HK-2 (cell line): ENCODE measurements at regions not wholly inside any gene's neighbourhood (a gene's known extent, or its start where the extent isn't known, plus 50 kb on each side); places are given as distances from the start of the nearest gene placed in this dataset.
A peak's percentile ranks its signal among the peaks of the same experiment; 100 is the strongest.
"Not testable (repeated sequence)": the region's sequence is repeated elsewhere in the genome, so short reads cannot be mapped to it uniquely, and the experiment has no call there.

ENCODE experiments used
- DNase-seq: peaks from one replicate; pipeline ENCODE4 v3.0.0-alpha.2; 2018; ENCODE audit not compliant: unreplicated experiment

GRCh38 chr17:18546514-18547398 is 70.2 kb downstream of the LGALS9C start:
- DNase-seq: not testable (repeated sequence)

GRCh38 chr17:18557086-18557485 is 80.5 kb downstream of the LGALS9C start:
- DNase-seq: not testable (repeated sequence)

GRCh38 chr17:18563381-18564098 is 80.7 kb downstream of the TBC1D28 start:
- not testable (repeated sequence) for DNase-seq

- not testable (repeated sequence) for DNase-seq
Measured at GRCh38 chr17:18564099-18564448, 80.1 kb downstream of the TBC1D28 start.

GRCh38 chr17:18568108-18568995 is 75.8 kb downstream of the TBC1D28 start:
- not testable (repeated sequence) for DNase-seq

- peak; percentile 8 for DNase-seq
Measured at GRCh38 chr17:18569489-18569913, 74.7 kb downstream of the TBC1D28 start.

GRCh38 chr17:18572536-18572935 is 71.7 kb downstream of the TBC1D28 start:
- not testable (repeated sequence) for DNase-seq

GRCh38 chr17:18574137-18574536 is 70.1 kb downstream of the TBC1D28 start:
- DNase-seq: not testable (repeated sequence)
